Activated naive CD4-positive, alpha-beta T cell treated with anti-CD3 and anti-CD28 coated beads, Interleukin-2, amount 50 U/mL, for 24 hours (primary cell): ENCODE measurements at regions not wholly inside any gene's neighbourhood (a gene's known extent, or its start where the extent isn't known, plus 50 kb on each side); places are given as distances from the start of the nearest gene placed in this dataset.

Experiments used
- H3K27ac Mint-ChIP-seq: one replicate; pipeline ENCODE4 v1.8.0; 2021; ENCODE audit warnings: mild to moderate bottlenecking, mixed read lengths
- H3K27me3 Mint-ChIP-seq: one replicate; pipeline ENCODE4 v1.8.0; 2021; ENCODE audit warnings: mixed read lengths
- H3K36me3 Mint-ChIP-seq: one replicate; pipeline ENCODE4 v1.8.0; 2021; ENCODE audit warnings: mixed read lengths
- H3K4me1 Mint-ChIP-seq: one replicate; pipeline ENCODE4 v1.8.0; 2021; ENCODE audit warnings: mixed read lengths
- H3K4me3 Mint-ChIP-seq: one replicate; pipeline ENCODE4 v1.8.0; 2021; ENCODE audit warnings: mild to moderate bottlenecking, mixed read lengths
- H3K9me3 Mint-ChIP-seq: one replicate; pipeline ENCODE4 v1.8.0; 2021; ENCODE audit warnings: mixed read lengths

- H3K9me3 Mint-ChIP-seq, result no peaks in the 10 kb centered on the region
- no peak overlapping the region for H3K27ac Mint-ChIP-seq
- H3K4me3 Mint-ChIP-seq, result no peak overlapping the region
- H3K4me1 Mint-ChIP-seq, result no peaks in the 10 kb centered on the region
- no peaks in the 10 kb centered on the region for H3K36me3 Mint-ChIP-seq
- H3K27me3 Mint-ChIP-seq, result peaks cover 2% of the 10 kb centered on the region
Observed at GRCh38 chr16:86320237-86320595, 190.1 kb upstream of the FOXF1 start.

DNA sequence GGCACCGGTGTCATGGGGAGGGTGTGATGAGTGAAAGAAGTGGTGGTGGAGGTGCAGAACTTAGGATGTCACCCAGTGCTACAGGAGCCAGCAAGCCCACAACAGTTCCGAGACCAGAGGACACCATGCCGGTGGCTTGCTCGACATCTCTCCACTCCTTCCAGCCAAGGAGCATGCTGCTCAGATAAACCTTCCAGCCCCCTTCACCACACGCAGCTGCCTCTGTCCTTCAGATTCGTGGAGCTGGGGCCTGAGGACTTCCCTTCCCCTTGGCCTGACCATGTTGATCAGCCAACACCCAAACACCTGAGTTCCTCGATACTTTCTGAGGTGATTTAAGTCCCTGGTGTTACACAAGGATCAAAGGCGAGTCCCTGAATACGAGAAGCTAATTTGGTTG, 188.8 kb upstream of the FOXF1 start:
- H3K4me3 Mint-ChIP-seq, result no peak overlapping the region
- H3K9me3 Mint-ChIP-seq, result no peaks in the 10 kb centered on the region
- H3K4me1 Mint-ChIP-seq, result no peaks in the 10 kb centered on the region
- H3K27me3 Mint-ChIP-seq, result peaks cover 2% of the 10 kb centered on the region
- no peak overlapping the region for H3K27ac Mint-ChIP-seq
- no peaks in the 10 kb centered on the region for H3K36me3 Mint-ChIP-seq

- H3K4me1 Mint-ChIP-seq, result no peaks in the 10 kb centered on the region
- H3K36me3 Mint-ChIP-seq, result no peaks in the 10 kb centered on the region
- H3K27ac Mint-ChIP-seq, result no peak overlapping the region
- H3K4me3 Mint-ChIP-seq, result no peak overlapping the region
- peaks cover 2% of the 10 kb centered on the region for H3K27me3 Mint-ChIP-seq
- H3K9me3 Mint-ChIP-seq, result no peaks in the 10 kb centered on the region
Observed at GRCh38 chr16:86322283-86322682, 188.0 kb upstream of the FOXF1 start.

DNA sequence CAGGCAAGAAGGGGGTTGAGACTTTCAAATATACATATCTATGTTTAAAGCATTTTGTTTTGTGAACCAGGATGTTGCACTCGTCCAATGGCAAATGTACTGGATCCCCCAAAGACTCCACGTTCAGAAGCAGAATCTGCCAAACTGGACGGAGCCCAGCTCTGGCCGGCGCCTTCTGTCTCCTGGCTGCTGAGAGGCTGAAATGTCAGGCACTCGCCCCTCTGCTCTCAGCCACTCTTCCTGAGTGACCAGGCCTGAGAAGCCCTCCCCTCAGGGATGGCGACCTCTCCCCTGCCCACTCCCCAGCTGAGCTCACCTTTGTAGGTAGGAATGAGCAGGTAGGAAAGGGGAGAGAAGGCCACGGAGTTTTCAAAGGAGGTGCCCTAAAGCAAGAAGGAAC, 187.5 kb upstream of the FOXF1 start:
- H3K4me3 Mint-ChIP-seq, result no peak overlapping the region
- H3K27ac Mint-ChIP-seq, result no peak overlapping the region
- no peaks in the 10 kb centered on the region for H3K36me3 Mint-ChIP-seq
- peaks cover 2% of the 10 kb centered on the region for H3K27me3 Mint-ChIP-seq
- H3K4me1 Mint-ChIP-seq, result no peaks in the 10 kb centered on the region
- H3K9me3 Mint-ChIP-seq, result no peaks in the 10 kb centered on the region

DNA sequence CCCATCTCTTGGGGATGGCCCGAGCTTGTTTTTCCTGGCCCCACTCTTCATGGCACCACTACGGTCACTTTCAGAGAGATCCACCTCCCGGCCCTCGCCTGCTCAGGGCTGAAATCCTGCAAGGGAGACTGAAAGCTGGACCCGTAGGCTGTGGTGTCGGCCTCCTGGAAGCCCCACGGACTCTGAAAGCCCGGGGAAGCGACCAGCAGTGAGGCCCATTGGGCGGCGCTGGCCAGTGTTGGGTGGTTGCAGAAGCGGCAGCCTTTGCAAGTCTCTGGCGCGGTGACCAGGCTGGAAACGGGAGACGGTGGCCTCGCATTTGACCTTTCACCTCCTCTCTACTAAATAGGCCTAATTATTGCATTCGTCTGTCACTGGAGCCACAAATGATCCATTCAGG, 186.0 kb upstream of the FOXF1 start:
- Mint-ChIP-seq H3K27me3 (peaks cover 4% of the 10 kb centered on the region), H3K27ac (no peak overlapping the region), H3K36me3 (no peaks in the 10 kb centered on the region), H3K9me3 (no peaks in the 10 kb centered on the region), H3K4me3 (no peak overlapping the region), H3K4me1 (no peaks in the 10 kb centered on the region)

DNA sequence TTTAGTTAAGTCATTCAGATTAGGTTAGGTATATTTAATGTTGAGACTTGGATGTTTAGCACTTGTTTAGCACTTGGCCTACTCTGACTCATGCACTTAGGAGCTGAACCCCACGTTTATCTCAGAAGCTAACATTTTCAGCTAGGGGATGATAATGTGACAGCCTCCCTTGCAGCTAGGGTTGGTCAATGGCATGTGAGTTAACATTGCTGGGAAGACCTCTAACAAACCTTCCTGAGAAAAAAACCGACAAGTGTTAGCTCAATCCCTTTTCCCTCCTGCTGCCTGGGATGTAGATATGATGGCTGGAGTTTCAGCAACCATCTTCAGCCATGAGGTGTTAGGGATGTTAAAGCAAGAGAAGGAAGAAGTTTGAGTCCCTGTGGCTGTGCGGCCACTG, 185.0 kb upstream of the FOXF1 start:
- Mint-ChIP-seq H3K9me3 (no peaks in the 10 kb centered on the region), H3K27me3 (peaks cover 8% of the 10 kb centered on the region), H3K27ac (no peak overlapping the region), H3K4me1 (no peaks in the 10 kb centered on the region), H3K4me3 (no peak overlapping the region), H3K36me3 (no peaks in the 10 kb centered on the region)

DNA sequence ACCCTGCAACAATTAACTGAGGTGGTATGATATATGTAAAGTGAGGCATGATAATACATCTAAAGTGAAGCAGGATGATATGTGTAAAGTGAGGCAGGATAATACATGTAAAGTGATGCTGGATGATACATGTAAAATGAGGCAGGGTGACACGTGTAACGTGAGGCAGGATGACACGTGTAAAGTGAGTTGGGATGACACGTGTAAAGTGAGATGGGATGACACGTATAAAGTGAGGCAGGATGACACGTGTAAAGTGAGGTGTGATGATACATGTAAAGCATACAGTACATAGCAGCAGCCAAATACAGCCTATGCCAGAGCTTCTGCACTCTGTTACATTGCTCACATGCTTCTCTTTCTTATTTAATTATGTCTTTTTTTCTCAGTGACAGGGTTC, 184.4 kb upstream of the FOXF1 start:
- Mint-ChIP-seq H3K27me3 (peaks cover 8% of the 10 kb centered on the region), H3K27ac (no peak overlapping the region), H3K9me3 (no peaks in the 10 kb centered on the region), H3K4me3 (no peak overlapping the region), H3K36me3 (no peaks in the 10 kb centered on the region), H3K4me1 (no peaks in the 10 kb centered on the region)

DNA sequence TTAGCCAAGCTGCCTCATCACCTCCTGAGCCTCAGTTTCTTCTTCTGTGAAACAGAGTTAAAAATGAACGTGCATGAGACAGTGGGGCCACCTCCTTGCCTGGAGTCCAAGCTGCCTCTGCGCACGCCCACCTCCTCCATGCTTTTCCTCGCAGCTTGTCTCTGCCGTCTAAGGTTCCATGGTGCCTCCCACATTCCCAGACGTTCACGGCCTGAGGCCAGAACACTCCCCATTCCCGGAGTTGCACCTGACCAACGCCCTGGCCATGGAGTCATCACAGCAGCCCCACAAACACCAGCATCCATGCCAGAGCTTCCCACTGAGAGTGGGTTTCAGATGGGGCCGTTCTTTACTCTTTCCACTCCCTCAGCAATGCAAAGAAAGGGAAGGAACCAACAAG, 183.0 kb upstream of the FOXF1 start:
- peaks cover 6% of the 10 kb centered on the region for H3K27me3 Mint-ChIP-seq
- no peaks in the 10 kb centered on the region for H3K9me3 Mint-ChIP-seq
- H3K4me1 Mint-ChIP-seq, result no peaks in the 10 kb centered on the region
- no peak overlapping the region for H3K27ac Mint-ChIP-seq
- H3K4me3 Mint-ChIP-seq, result no peak overlapping the region
- no peaks in the 10 kb centered on the region for H3K36me3 Mint-ChIP-seq

DNA sequence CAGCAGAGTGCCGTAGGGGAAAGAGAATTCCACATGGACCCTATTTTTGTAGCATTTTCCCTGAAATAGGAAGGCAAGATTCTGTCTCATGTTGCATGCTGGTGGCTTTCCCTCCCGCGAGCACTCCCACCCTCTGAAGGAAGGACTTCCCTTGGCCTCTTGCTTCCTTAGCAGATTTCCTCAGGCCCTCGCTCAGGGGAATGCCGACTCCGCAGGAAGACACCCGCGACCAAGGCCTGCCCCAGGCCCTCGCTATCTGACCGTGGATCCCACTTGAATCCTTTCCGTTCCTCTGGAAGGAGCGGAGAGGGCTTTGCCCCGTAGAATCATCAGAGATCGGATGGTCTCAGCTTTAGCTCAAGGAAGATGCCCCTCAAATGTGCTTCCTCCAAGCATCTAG, 179.4 kb upstream of the FOXF1 start:
- H3K36me3 Mint-ChIP-seq, result no peaks in the 10 kb centered on the region
- no peaks in the 10 kb centered on the region for H3K4me1 Mint-ChIP-seq
- H3K4me3 Mint-ChIP-seq, result no peak overlapping the region

GRCh38 chr16:86334079-86334635, 176.2 kb upstream of the FOXF1 start:
- Mint-ChIP-seq H3K27me3 (peaks cover 11% of the 10 kb centered on the region), H3K27ac (no peak overlapping the region), H3K4me1 (no peaks in the 10 kb centered on the region), H3K9me3 (no peaks in the 10 kb centered on the region), H3K36me3 (no peaks in the 10 kb centered on the region), H3K4me3 (no peak overlapping the region)

More for the DNA sequence above, 179.4 kb upstream of the FOXF1 start:
- Mint-ChIP-seq H3K27me3 (peaks cover 11% of the 10 kb centered on the region), H3K27ac (no peak overlapping the region), H3K9me3 (no peaks in the 10 kb centered on the region)

DNA sequence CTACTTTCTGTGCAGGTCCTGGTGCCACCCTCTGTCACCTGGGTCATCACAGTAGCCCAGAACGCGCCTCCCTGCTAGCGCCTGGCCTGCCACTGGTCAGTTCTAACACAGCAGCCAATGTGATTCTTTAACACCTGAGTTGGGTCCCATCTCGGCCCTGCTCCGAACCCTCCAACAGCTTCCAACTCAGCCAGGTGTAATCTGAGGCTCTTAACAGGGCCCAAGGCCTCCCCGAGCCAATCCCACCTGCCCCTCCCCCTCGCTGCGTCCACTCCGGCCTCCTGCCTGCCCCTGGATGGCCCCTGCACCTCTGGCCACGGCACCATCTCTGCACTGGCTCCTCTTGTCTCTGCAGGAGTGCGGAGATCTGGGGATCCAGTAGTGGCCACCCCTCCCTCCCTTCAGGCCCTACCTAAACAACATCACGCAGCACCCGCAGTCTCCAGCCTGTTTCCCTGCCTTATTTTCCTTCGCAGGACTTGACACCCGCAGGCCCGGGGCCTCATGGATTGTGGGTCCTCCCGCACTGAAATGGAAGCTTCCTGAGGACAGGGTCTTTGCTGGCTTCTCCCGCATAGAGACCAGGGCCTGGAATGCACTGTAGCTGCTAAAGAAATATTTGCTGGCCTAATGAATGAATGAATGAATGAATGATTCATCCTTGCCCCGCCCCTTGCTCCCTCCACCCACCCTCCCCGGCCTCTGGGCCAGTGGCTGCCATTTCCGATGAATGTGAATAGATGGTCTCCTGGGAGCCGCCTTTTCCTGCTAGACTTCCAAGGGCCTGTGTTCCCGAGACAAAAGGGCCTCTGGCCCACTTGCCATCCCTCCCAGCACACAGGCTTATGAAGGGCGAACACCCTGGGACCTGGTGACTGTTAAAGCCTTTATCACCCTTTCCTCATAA, 174.8 kb upstream of the FOXF1 start:
- peaks cover 12% of the 10 kb centered on the region for H3K27me3 Mint-ChIP-seq
- H3K4me3 Mint-ChIP-seq, result no peak overlapping the region
- H3K27ac Mint-ChIP-seq, result no peak overlapping the region
- H3K4me1 Mint-ChIP-seq, result no peaks in the 10 kb centered on the region
- no peaks in the 10 kb centered on the region for H3K36me3 Mint-ChIP-seq
- H3K9me3 Mint-ChIP-seq, result no peaks in the 10 kb centered on the region

DNA sequence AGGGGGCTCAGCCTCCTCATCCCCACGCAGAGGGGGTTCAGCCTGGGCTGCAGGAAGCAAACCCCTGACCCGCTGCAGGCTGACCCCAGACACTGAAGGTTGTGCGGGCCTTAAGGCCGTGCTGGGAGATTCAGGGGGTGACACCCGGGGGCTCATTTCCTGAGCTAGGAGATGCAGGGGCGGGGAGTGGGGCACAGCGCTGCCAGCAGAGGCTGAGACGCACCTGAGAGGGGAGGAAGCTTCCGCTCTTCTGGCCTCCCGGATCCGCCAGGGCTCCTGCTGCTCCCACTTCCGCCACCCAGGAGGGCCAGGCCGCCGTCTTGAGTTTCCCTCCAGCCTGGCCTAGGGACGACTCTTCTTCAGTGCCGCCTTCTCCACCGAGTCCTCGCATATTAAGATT, 173.2 kb upstream of the FOXF1 start:
- peaks cover 18% of the 10 kb centered on the region for H3K27me3 Mint-ChIP-seq
- no peak overlapping the region for H3K4me3 Mint-ChIP-seq
- H3K9me3 Mint-ChIP-seq, result no peaks in the 10 kb centered on the region
- H3K4me1 Mint-ChIP-seq, result no peaks in the 10 kb centered on the region
- no peaks in the 10 kb centered on the region for H3K36me3 Mint-ChIP-seq
- H3K27ac Mint-ChIP-seq, result no peak overlapping the region

DNA sequence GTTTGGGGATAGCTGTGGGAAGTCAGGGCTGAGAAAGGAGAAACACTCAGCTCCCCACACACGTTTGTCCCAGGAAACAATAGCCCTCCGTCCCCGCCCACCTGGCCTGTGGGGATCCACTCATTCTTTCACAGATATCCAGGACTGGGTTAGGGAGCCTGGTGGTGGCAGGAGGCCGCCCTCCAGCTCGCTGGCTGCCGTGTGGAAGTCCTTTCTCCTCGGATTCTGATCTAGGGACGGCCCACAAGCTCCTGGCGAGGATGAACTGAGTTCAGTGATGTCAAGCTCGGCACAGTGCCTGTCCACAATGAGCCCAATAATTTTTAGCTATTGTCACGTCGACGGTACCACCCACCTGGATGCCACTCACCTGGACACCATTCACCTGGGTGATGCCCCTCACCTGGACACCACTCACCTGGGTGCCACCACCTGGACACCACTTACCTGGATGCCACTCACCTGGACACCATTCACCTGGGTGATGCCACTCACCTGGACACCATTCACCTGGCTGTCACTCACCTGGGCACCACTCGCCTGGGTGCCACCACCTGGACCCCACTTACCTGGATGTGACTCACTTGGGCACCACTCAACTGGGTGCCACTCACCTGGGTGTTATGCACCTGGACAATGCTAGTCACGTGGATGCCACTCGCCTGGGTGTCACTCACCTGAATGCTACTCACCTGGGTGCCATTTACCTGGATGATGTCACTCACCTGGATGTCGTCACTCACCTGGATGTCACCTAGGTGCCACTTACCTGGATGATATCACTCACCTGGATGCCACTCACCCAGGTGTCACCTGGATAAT, 172.5 kb upstream of the FOXF1 start:
- peaks cover 20% of the 10 kb centered on the region for H3K27me3 Mint-ChIP-seq
- no peak overlapping the region for H3K27ac Mint-ChIP-seq
- no peaks in the 10 kb centered on the region for H3K4me1 Mint-ChIP-seq
- no peaks in the 10 kb centered on the region for H3K9me3 Mint-ChIP-seq
- H3K4me3 Mint-ChIP-seq, result no peak overlapping the region
- no peaks in the 10 kb centered on the region for H3K36me3 Mint-ChIP-seq

DNA sequence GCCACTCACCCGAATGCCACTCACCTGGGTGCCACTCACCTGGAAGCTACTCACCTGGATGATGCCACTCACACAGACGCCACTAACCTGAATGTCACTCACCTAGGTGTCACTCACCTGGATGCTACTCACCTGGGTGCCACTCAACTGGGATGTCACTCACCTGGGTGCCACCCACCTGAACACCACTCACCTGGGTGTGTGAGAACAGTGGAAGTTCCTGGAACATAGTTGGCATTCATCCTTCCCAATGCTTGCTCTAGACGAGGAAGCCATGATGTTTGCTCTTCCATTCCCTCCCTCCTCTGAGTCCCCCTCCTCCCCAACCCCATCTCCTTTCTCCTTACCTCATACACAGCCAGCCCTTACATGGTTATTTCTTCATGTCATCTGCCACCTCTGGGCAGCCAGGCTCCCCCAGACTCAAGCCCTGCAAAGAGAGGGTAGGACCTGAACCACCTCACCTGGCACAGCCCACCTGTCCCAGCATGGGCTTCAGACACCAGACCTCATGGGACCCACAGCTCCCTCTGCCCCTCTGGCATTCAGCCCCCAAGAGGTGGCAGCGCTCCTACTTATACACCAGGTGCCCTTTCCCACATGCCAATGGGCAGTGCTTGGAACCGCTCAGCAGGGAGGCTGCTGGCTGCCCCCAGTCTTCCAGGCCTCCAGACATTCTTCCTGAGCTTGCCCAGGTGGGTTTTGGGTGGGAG, 171.8 kb upstream of the FOXF1 start:
- H3K27me3 Mint-ChIP-seq, result peaks cover 19% of the 10 kb centered on the region

DNA sequence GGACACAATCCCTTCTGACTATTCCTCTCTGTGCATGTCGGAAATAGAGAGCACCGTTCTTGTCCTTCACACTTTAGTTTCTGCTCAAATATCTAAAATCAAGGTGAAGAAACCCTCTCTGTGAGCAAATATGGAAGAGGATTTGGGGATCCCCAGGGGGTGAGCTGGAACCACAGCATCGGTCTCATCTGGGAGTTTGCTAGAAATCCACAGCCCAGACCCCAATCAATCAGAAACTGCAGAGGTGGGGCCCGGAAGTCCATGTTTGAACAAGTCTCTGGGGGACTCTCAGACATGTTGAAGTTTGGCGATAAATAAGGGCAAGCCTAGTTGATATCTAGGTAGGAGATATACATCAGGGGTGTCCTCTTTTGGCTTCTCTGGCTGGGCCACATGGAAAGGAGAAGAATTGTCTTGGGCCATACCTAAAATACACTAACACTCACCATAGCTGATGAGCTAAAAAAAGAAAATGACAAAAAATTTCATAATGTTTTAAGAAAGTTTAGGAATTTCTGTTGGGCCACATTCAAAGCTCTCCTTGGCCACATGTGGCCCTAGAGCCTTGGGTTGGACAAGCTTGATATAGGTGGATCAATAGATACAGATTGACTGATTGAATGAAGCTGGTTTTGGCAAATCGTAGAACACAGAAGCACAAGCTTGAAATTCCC, 168.0 kb upstream of the FOXF1 start:
- no peaks in the 10 kb centered on the region for H3K9me3 Mint-ChIP-seq
- H3K4me3 Mint-ChIP-seq, result no peak overlapping the region
- peaks cover 28% of the 10 kb centered on the region for H3K27me3 Mint-ChIP-seq

More for the DNA sequence above, 171.8 kb upstream of the FOXF1 start:
- H3K36me3 Mint-ChIP-seq, result no peaks in the 10 kb centered on the region
- H3K27ac Mint-ChIP-seq, result no peak overlapping the region
- H3K9me3 Mint-ChIP-seq, result no peaks in the 10 kb centered on the region
- no peaks in the 10 kb centered on the region for H3K4me1 Mint-ChIP-seq
- no peak overlapping the region for H3K4me3 Mint-ChIP-seq

More for the DNA sequence above, 168.0 kb upstream of the FOXF1 start:
- Mint-ChIP-seq H3K27ac (no peak overlapping the region), H3K36me3 (no peaks in the 10 kb centered on the region), H3K4me1 (no peaks in the 10 kb centered on the region)
